Activated T-cell treated with anti-CD3 and anti-CD28 coated beads, Interleukin-2, amount 50 U/mL, for 4 hours (primary cell): ENCODE measurements at regions not wholly inside any gene's neighbourhood (a gene's known extent, or its start where the extent isn't known, plus 50 kb on each side); places are given as distances from the start of the nearest gene placed in this dataset.

Experiments
- ATAC-seq, 2 donors: fragments of 200-7000 bp; cut with Tn5 transposase; one replicate each; pipeline ENCODE4 v1.10.0; 2021
- DNase-seq: peaks from one replicate; pipeline ENCODE4 v3.0.0-alpha.2; 2020
- H3K27me3 Mint-ChIP-seq: one replicate; pipeline ENCODE4 v1.8.0; 2021; ENCODE audit warnings: low read depth, mixed read lengths
- H3K36me3 Mint-ChIP-seq: one replicate; pipeline ENCODE4 v1.8.0; 2022; ENCODE audit warnings: mixed read lengths; ENCODE audit not compliant: insufficient read depth
- H3K4me1 Mint-ChIP-seq: one replicate; pipeline ENCODE4 v1.8.0; 2021; ENCODE audit warnings: low read depth, mixed read lengths
- H3K4me3 Mint-ChIP-seq: one replicate; pipeline ENCODE4 v1.8.0; 2021; ENCODE audit warnings: mild to moderate bottlenecking, moderate library complexity, mixed read lengths
- H3K9me3 Mint-ChIP-seq: one replicate; pipeline ENCODE4 v1.8.0; 2021; ENCODE audit warnings: mixed read lengths

DNA sequence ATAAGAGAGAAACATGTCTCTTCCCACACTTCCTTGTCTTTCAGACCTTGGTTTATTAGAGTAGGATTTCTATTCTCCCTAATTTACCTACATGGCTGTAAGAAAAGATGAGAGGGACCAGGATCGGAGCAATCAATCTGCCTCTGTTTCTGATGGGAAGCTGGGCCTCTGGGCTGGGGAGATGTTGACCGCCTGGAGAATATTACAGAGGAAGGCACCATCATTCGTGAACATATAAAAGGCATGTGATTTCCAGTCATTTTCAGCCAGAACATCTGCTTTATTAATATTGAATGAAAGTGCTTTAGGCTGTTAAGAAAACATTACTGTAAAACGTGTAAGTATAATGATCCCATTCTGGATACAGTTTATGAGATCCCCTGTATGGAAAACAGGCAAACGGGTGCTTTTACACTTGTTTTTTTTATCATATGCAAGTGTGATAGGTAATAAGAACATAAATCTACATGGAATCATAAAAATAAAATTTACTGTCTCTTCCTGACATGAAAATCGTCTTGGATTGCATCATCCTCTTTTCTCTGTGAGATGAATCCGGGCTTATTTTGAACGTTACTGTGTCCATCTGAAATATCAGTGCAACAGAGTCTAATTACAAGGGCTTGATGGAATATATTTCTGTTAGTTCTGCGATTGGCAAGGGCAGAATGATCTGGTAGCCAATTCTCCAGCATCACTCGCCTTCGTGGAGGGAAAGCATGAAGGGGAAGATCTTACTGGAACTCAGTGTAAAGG, 94.5 kb upstream of the BAIAP2L1 start:
- no peaks in the 10 kb centered on the region for H3K4me1 Mint-ChIP-seq
- ATAC-seq, result no peak
- H3K27me3 Mint-ChIP-seq, result peaks cover 1% of the 10 kb centered on the region
- no peak overlapping the region for H3K4me3 Mint-ChIP-seq
- no peak for DNase-seq
- no peaks in the 10 kb centered on the region for H3K36me3 Mint-ChIP-seq
- peaks cover 23% of the 10 kb centered on the region for H3K9me3 Mint-ChIP-seq

DNA sequence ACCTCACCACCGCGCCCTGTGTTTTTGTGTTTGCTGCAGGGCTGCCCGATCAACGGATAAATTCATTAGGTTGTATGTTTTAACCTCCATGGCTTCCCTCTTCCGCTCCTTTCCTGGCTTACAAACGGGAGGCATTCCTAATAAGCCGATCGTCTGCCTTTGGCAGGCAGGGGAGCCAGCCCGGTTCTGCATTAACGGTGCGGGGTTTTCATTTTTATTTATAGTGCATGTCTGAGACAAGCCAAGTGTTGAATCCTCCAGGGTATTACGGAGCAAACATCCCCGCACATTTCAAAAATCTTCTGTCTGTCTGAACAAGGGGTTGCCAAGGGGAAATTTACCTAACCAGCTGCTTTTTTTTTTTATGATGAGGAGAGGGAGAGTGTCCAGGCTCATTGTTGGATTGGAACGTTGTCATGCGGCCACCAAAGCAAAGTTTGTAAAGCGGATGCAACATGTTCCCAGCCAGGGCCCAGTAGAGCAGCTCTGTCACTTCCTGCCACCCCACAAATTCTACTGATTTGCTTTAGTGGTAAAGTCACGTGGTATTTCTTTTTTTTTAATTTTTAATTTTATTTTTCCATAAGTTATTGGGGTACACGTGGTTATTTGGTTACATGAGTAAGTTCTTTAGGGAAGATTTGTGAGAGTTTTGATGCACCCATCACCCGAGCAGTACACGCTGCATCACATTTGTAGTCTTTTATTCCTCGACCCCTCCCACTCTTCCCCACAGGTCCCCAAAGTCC, 92.3 kb upstream of the BAIAP2L1 start:
- Mint-ChIP-seq H3K9me3 (peaks cover 23% of the 10 kb centered on the region), H3K36me3 (no peaks in the 10 kb centered on the region), H3K4me3 (no peak overlapping the region), H3K27me3 (peaks cover 1% of the 10 kb centered on the region), H3K4me1 (no peaks in the 10 kb centered on the region)
- DNase-seq (no peak), ATAC-seq (no peak)

DNA sequence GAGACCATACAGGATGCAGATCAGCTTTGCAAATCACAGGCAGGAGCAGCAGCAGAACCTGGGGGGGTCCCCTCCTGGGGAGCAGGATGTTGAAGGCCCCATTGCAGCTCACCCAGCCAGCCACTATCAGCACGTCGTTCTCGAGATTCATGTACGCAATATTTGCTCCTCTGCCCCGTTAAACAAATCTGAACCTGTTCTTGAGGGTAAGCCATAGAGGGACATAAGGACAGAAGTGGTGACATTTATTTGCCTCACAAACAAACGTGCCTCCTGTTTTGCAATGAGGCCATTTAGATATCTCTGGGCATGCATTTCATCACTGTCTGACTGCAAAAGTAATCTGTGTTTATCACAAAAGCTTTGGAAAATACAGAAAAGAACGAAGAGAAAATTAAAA, 87.3 kb upstream of the BAIAP2L1 start:
- no peak for DNase-seq
- Mint-ChIP-seq H3K9me3 (no peaks in the 10 kb centered on the region), H3K27me3 (peaks cover 5% of the 10 kb centered on the region), H3K36me3 (no peaks in the 10 kb centered on the region), H3K4me3 (no peak overlapping the region), H3K4me1 (no peaks in the 10 kb centered on the region)
- no peak for ATAC-seq

DNA sequence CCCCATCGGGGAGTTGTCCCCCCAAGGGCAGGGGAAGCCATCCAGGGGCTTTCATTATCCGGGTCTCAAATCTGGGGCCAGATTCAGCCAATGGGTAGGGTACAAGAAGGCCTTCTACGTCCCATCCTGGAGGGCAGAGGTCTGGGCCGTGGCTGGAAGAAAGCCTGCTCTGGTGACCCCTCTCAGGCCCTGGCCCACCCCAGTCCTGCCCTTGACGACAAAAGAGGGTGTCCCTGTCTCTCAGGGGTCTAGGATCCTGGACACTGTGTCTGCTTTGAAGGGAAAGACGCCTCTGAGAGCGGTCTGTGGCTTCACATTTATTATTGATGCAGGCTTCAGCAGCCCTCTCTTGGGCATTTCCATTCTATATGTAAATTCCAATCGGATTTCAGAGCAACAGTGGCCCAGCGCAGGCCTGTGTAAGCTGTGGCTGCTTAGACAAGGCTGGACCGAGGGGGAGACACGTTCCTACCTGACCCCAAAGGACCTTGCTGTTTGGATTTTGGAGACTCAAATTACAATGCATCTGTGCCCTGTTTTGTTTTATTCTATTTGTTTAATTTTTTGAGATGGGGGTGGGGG, 83.2 kb upstream of the BAIAP2L1 start:
- ATAC-seq, result no peak
- Mint-ChIP-seq H3K4me3 (no peak overlapping the region), H3K36me3 (no peaks in the 10 kb centered on the region), H3K27me3 (peaks cover 5% of the 10 kb centered on the region), H3K9me3 (no peaks in the 10 kb centered on the region), H3K4me1 (no peaks in the 10 kb centered on the region)
- no peak for DNase-seq

DNA sequence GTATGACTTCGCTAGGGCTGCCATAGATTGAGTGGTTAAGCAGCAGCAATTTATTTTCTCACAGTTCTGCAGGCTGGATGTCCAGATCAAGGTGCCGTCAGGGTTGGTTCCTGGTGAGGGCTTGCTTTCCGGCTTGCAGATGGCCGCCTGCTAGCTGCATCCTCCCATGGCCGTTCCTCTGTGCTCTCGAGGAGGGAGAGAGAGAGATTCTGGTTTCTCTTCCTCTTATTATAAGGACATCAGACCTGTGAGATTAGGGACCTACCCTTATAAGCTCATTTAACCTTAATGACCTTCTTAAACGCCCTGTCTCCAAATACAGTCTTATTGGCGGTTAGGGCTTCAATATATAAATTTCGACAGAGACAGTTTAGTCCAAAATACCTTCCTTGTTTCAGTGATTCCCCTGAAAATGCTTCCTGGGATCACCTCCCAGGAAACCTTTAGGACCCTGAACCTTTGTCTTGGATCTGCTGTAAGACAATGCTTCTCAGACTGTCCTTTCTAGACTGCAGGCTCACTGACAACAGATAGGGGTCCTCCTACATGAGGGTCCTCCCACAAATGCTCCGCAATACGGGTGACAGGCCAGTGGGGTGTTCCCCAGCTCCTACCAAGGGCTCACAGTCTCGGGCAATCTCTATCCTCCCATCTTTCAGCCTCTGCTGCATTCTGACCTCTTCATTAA, 82.5 kb upstream of the BAIAP2L1 start:
- H3K36me3 Mint-ChIP-seq, result no peaks in the 10 kb centered on the region
- H3K9me3 Mint-ChIP-seq, result no peaks in the 10 kb centered on the region
- ATAC-seq (no peak), DNase-seq (no peak)
- H3K27me3 Mint-ChIP-seq, result peaks cover 5% of the 10 kb centered on the region
- H3K4me3 Mint-ChIP-seq, result no peak overlapping the region
- no peaks in the 10 kb centered on the region for H3K4me1 Mint-ChIP-seq

DNA sequence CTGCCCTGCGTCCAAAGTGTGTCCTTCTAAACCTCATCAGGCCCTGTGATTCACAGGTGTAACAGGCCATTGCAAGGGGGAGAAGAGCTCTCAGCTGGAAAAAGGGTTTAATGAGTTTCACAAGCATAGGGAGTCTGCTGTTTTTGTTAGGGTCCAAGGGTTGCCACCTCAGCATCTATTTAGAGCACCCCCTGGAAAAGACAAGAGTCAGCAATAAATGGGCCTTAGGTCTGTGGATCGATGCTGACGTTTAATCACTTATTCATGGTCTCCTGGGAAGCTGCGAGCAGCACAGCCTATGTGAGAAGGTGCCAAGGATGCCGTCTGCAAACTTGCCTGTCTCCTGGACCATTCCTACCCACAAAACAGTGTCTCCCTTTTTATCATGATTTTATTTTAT, 78.4 kb upstream of the BAIAP2L1 start:
- H3K36me3 Mint-ChIP-seq, result no peaks in the 10 kb centered on the region
- H3K9me3 Mint-ChIP-seq, result no peaks in the 10 kb centered on the region
- ATAC-seq (no peak), DNase-seq (no peak)
- no peak overlapping the region for H3K4me3 Mint-ChIP-seq
- H3K27me3 Mint-ChIP-seq, result no peaks in the 10 kb centered on the region
- no peaks in the 10 kb centered on the region for H3K4me1 Mint-ChIP-seq

DNA sequence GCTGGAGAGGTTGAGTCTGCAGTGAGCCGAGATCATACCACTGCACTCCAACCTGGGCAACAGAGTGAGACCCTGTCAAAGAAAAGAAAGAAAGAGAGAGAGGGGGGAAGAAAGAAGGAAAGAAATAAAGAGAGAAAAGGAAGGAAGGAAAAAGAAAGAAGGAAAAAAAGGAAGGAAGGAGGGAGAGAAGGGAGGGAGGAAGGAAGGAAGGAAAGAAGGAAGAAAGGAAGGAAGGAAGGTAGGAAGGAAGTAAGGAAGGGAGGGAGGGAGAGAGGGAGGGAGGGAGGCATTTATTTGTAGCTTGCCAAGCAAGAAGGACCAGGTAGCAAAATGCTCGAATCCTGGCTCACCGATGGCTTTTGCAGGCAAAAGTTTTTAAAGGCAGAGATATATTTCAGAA, 74.5 kb upstream of the BAIAP2L1 start:
- Mint-ChIP-seq H3K36me3 (no peaks in the 10 kb centered on the region), H3K4me3 (no peak overlapping the region), H3K27me3 (peaks cover 20% of the 10 kb centered on the region), H3K9me3 (no peaks in the 10 kb centered on the region), H3K4me1 (peaks cover 3% of the 10 kb centered on the region)
- DNase-seq (no peak), ATAC-seq (no peak)

DNA sequence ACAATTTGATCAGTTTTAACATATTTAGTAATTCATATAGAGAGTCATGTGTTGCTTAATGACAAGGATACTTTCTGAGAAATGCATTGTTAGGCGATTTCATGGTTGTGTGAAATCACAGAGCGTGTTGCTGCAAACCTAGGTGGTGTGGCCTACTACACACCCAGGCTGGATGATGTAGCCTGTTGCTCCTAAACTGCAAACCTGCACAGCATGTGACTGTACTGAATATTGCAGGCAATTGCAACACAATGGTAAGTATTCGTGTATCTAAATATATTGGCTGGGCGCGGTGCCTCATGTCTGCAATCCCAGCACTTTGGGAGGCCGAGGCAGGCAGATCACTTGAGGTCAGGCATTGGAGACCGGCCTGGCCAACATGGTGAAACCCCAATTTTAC, 73.7 kb upstream of the BAIAP2L1 start:
- Mint-ChIP-seq H3K36me3 (no peaks in the 10 kb centered on the region), H3K27me3 (peaks cover 25% of the 10 kb centered on the region), H3K4me3 (no peak overlapping the region), H3K4me1 (peaks cover 3% of the 10 kb centered on the region), H3K9me3 (no peaks in the 10 kb centered on the region)
- ATAC-seq (no peak), DNase-seq (no peak)

DNA sequence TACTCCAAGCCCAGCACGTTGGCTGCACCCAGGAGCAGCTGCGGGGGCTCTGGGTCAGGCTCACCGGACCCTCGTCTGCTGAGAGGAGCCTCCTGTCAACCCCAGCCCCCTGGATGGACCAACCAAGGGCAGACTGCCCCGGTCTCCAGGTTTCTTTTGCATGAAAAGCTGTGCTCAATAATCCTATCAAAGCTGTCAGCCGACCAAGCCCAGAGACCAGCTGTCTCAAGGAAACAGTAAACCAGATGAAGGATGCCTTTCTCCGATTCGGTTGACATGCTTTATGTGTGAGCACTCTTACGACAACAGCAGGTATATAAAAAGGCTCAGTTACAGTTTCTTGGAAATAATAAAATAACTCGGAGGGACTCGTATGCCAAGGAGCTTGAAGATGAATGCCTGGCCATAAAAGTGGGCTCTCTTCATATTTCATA, 71.6 kb upstream of the BAIAP2L1 start:
- no peaks in the 10 kb centered on the region for H3K36me3 Mint-ChIP-seq
- H3K4me1 Mint-ChIP-seq, result peaks cover 3% of the 10 kb centered on the region
- ATAC-seq (no peak), DNase-seq (no peak)
- H3K4me3 Mint-ChIP-seq, result no peak overlapping the region
- H3K27me3 Mint-ChIP-seq, result peaks cover 32% of the 10 kb centered on the region
- no peaks in the 10 kb centered on the region for H3K9me3 Mint-ChIP-seq

DNA sequence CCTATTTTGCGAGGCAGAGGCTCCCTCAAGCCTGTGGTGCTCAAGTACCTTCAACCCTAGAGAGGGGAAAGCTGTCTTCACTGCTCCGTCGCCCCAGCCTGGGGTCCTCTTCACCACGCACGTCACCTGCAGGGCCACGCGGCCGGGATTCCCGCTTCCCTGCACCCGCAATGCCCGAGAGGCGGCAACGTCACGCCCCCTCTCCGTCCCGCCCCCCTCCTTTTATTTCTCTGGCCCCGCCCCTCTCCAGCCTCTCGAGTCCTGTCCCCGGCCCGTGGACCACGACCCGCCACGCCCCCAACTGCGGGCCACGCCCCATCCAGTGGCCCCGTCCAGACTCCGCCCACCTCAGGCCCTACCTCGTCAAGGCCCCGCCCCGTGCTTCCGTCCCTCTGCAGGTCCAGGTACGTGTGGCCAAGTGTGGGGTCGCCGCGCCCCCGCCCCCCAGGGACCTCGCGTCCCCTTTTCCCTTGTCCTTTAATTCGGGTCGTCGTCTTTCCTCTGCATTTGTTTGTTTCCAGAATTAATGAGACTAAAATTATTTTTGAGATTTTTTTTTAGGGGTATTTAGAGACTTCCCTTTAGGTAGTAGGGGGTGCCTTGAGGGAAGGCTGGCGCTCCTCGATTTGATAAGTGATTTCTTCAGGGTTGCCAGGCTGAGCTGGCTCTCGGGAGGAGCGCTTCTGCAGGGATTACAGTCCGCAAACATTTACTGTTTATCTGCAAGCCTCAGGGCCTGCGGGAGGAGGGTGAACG, 69.8 kb upstream of the BAIAP2L1 start:
- Mint-ChIP-seq H3K27me3 (peaks cover 38% of the 10 kb centered on the region), H3K4me3 (no peak overlapping the region), H3K4me1 (peaks cover 3% of the 10 kb centered on the region), H3K36me3 (no peaks in the 10 kb centered on the region), H3K9me3 (no peaks in the 10 kb centered on the region)
- ATAC-seq (peak in 1 of 2 donors; percentile 23), DNase-seq (peak; percentile 6)

DNA sequence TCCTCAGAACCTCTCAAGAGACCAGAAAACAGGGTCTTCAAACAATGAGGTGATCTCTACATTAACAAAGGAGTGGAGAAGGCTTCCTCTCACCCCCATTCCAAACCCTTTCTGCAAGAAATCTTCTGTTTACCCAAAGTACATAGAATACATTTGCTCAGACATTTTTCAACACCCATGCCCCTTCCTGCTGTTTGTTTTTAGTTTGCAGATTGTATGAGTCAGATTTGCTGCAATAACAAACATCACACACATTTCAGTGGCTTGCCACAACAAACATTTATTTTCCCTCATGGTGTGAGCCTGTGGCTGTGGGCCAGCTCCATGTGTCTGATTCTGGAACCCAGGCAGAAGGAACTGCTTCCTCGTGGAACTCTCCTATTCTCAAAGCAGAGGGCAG, 68.2 kb upstream of the BAIAP2L1 start:
- H3K4me1 Mint-ChIP-seq, result peaks cover 3% of the 10 kb centered on the region
- H3K36me3 Mint-ChIP-seq, result no peaks in the 10 kb centered on the region
- DNase-seq, result no peak
- H3K4me3 Mint-ChIP-seq, result no peak overlapping the region
- no peak for ATAC-seq
- H3K27me3 Mint-ChIP-seq, result peaks cover 38% of the 10 kb centered on the region
- no peaks in the 10 kb centered on the region for H3K9me3 Mint-ChIP-seq

DNA sequence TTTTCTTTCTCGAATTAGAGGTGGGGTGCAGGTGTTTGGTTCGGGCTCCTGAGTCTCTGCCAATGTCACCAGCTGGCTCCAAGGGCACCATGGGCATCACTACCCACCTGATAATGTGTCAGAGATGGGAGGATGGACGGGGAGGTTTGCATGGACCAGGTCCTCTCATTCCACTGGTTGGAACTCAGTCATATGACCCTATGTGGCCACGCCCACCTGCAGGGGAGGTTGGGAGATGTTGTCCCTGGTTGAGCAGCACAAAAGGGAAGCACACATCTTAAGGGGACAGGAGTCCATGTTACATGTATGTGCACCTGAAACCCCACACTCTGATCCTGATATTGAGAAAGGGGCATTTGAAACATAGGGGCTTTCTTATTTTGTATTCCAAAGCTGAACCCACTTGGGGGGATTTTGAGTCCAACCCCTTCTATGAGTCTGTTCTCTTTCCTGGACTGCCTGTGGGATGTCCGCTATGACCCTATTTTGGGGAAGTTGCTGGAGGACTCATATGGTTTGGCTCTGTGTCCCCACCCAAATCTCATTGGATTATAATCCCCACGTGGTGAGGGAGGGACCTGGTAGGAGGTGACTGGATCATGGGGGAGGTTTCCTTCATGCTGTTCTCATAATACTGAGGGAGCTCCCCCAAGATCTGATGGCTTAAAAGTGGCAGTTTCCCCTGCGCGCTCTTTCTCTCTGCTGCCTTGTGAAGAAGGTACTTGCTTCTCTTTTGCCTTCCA, 66.9 kb upstream of the BAIAP2L1 start:
- peaks cover 3% of the 10 kb centered on the region for H3K4me1 Mint-ChIP-seq
- ATAC-seq (no peak), DNase-seq (no peak)
- H3K4me3 Mint-ChIP-seq, result no peak overlapping the region
- no peaks in the 10 kb centered on the region for H3K36me3 Mint-ChIP-seq
- peaks cover 33% of the 10 kb centered on the region for H3K27me3 Mint-ChIP-seq
- no peaks in the 10 kb centered on the region for H3K9me3 Mint-ChIP-seq

DNA sequence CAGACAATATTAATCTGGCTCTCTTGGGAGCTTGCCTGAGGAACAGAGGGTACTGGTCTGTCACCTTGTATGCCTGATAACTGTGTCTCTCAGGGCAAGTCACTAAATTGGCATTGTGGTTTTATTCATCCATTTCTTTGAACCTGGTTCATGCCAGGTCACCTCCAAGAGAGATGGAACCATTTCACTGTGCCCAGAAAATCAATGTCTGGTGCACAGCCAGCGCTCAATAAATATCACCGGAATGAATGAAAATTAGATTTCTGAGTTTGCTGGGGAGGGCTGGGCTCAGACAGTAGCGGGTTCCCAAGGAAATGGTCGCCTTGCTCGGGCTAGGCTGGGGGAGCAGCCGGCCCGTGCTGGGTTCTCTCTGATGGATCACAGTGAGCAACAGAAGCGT, 64.1 kb upstream of the BAIAP2L1 start:
- H3K36me3 Mint-ChIP-seq, result no peaks in the 10 kb centered on the region
- DNase-seq, result no peak
- no peak overlapping the region for H3K4me3 Mint-ChIP-seq
- no peaks in the 10 kb centered on the region for H3K9me3 Mint-ChIP-seq
- no peaks in the 10 kb centered on the region for H3K4me1 Mint-ChIP-seq
- peaks cover 16% of the 10 kb centered on the region for H3K27me3 Mint-ChIP-seq
- ATAC-seq, result no peak
